Inflammatory macrophage treated with lipopolysaccharide for 4 hours (primary cell): ENCODE measurements at regions not wholly inside any gene's neighbourhood (a gene's known extent, or its start where the extent isn't known, plus 50 kb on each side); places are given as distances from the start of the nearest gene placed in this dataset.

Experiments
- DNase-seq: peaks from one replicate; pipeline ENCODE4 v3.0.0-alpha.2; 2020

DNA sequence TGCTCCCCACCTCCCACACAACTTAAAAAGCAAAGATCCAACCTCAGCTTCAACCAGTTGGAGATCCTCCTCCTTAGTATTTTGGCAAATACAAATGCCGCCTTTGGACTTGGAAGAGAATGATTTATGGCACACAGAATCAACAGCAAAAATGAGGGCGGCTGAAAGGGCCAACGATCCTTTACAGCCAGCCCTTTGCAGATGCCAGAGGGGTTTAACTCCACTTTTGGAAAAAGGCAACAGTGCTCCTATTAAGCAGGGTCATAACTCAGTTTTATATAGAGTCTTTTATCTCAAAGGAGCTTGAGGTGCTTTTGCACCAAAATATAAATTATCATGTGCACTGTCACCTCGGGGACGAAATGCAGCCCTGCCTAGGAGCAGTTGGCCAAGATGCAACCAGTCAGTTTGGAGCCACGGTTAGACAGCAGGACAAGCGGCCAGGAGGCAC, 56.7 kb upstream of the JCAD start:
- no peak for DNase-seq

DNA sequence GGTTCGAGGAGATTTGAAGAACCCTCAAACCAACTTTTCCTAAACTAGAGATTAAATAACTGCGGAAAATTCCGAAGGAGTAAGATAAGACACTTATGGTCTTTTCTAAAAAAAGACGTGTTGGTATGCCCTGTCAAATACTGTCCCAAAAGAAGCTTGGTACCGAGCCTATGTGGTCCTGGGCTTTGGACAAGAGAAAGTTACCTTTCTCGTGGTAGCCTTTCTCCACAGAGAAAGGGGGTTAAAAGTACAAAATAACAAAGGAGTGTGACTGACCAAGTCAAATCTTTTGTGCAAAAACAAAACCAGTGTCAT, 56.2 kb upstream of the JCAD start:
- no peak for DNase-seq

DNA sequence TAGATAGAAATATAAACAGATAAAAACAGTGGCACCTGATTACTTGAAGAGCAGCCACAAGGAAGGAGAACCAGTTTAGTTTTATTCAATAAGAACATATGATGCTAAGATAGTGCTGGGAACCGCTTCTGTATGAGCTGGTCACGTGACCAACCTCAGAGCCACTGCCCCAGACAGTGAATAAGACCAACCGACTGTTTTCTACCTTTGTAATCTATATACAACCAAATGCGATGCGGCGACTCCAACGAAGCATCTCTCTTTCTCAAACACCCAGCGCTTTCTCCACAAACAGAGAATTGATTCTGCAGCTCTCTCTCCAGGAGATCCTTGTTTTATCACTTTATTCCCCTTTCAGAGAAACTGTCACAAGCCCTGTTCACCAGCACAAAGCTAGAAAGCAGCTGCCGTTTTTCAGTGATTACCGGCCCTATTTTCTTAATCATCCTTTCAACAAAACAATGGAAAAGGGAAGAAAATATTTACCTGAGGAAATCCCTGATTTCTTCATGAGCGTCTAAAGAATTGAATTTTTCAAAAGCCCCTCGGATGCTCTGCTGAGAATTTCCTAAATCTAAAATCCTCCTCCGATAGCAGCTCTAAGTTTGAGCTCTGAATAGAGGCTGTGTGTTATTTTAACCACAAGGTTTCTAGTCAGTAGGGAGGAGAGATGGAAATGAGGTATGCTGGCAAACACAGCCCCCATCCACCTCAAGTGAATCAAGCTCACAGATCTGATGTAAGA, 55.7 kb upstream of the JCAD start:
- DNase-seq = no peak

DNA sequence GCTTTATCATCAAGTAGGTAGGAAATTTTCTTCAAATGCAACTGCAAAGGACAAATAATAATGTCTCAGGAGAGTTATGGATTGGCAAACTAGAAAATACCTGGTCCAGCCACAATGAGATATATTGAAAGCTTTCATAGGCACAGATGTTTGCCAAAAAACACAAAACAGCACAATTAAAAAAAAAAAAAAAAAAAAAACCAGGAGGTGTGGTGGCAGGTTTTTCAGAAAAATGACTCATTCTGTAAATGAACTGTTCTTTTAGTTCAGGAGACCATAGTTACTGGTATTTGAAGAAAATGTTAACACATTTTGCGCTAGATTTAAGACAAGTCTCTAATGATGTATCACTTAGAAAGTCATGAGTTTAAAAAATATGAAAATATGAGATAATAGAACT, 55.0 kb upstream of the JCAD start:
- no peak for DNase-seq

DNA sequence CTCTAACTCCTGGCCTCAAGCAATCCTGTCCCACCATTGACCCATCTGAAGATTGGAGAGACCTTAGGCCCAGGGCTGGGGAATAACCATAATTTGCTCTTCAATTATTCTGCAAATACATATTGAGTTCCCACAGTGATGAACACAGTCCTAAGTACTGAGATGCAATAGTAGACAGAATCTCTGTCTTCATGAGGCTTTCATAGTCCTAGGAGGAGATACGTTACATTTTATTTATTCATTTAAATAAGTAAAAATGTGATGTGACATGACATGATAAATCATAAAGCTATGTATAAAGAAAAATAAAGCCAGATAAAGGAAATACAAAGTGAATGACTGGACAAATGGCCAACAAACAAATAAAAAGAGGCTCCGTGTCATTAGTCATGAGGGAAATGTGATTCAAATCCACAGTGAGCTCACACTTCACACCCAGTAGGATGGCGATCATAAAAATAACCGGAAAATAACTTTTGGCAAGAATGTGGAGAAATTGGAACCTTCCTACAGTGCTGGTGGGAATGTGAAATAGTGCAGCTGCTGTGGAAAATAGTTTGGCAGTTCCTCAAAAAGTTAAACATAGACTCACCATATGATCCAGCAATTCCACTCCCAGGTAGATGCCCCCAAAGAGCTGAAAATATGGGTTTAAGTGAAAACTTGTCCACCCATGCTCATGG, 52.1 kb upstream of the JCAD start:
- DNase-seq = no peak
